HG03354 (cell line): ENCODE measurements at regions not wholly inside any gene's neighbourhood (a gene's known extent, or its start where the extent isn't known, plus 50 kb on each side); places are given as distances from the start of the nearest gene placed in this dataset.
"Not testable (repeated sequence)": the region's sequence is repeated elsewhere in the genome, so short reads cannot be mapped to it uniquely, and the experiment has no call there.

Source experiments
- ATAC-seq: cut with Tn5 transposase; IDR thresholded peaks from one replicate; pipeline ENCODE4 v1.9.1; 2021; ENCODE audit warnings: mild to moderate bottlenecking; ENCODE audit not compliant: unreplicated experiment, poor library complexity, severe bottlenecking

GRCh38 chr2:116891191-116891590 is 923.3 kb upstream of the DDX18 start:
- ATAC-seq = no peak

DNA sequence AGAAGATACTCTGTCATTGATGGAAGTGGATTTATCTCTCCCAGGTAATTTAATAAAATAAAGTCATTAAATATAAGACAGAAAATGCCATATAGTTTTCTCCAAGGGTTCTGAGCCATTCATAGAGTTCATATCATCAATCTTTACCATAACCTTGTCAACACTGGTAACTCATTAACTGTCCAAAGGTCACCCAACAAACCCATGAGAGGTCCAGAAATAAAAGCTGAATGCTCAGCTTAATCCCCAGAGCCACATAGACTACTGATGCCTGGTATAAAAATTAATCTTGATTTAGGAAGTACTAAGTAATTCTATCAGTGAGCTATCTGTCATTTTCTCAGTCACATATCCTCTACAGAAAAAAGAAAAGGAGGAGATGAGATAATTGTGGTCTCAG is 903.0 kb upstream of the DDX18 start:
- ATAC-seq = no peak

DNA sequence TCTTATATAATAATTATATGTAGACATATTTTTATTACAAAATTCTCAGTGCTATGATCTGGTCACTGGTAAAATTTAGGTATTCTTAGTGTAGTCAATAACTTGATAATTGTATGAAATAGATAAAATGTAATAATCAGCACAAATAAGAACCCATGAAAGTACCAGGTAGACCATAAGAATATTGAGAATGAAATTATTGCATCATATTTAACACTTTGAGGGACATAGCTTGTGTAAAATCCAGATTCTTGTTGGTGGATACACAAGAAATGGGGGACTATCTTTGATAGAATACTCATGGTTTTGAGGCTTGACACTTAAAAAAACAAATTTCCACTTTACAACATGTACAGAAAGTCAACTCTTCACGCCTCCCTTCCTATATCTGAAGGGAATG is 898.8 kb upstream of the DDX18 start:
- ATAC-seq = no peak

GRCh38 chr2:116917196-116917595 is 897.3 kb upstream of the DDX18 start:
- no peak for ATAC-seq

DNA sequence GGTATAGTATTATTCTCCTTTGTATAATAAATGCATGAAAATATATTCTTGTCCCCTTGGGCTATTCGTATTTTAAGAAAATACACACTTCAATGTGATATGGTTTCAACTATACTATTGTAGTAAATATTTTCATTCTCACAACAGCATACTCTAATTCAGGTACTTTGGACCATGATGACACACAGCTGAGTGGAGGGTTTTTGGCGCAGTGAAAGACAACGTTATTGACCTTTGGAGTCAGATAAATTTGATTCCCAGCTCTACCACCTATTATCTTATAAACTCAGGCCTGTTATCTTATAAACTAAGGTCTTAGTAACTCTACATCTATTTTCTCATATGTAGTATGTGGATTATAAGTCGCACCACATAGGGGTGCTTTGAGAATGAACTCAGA is 895.9 kb upstream of the DDX18 start:
- ATAC-seq = no peak

DNA sequence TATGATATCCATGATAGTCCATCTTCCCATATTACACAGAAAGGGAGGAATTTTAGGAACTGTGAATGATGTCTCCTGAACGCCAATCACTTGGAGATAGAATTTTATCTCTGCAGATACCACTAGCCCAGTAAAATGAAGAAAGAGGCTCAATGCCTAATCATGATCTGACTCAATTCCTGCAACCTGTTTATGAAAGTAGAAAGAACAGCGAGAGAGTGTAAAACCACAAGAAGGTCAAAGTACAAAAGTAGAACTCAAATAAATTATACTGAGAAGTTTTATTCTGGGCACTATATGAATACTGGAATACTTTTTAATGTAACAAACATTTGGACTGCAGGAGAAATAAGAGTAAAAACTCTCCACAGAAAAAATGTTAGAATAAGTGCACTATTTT is 892.1 kb upstream of the DDX18 start:
- no peak for ATAC-seq

DNA sequence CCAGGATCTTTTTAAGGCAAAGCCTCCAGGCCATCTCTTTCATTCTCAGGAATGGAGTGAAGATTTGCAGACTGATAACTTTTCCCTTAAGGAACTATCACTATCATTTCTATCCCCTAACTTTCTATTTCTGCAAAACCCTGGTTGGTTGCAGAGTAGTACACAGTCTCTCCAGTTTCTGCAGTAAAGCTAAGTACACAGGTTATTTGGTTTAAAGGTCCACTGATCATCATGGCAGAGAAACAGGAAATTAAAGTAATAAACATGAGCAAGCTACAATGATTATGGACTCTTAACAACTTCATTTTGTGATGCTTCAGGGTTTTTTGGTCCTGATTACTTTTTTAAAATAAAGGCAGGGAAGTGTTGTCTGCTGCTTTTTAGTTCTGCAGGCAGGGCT is 890.0 kb upstream of the DDX18 start:
- no peak for ATAC-seq

GRCh38 chr2:116935097-116935814 is 879.2 kb upstream of the DDX18 start:
- ATAC-seq = no peak

DNA sequence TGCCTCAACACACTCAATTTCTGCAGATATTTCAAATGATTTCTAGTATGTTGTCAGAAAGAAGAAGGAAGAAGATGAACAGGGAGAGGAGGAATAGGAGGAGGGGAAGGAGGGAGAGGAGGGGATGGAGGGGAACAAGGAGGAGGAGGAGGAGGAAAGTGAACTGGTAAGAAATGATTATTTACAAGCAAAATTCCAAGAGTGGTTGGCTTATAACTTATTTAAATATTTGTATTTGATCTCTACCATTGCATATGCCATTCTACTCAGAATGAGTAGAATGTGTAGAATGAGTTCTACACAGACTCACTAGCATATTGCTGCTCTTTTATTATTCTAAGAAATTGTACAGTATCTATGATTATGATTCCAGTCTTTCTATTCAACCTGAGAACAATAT is 866.2 kb upstream of the DDX18 start:
- ATAC-seq = no peak

GRCh38 chr2:116949249-116949648 is 865.2 kb upstream of the DDX18 start:
- ATAC-seq = no peak

DNA sequence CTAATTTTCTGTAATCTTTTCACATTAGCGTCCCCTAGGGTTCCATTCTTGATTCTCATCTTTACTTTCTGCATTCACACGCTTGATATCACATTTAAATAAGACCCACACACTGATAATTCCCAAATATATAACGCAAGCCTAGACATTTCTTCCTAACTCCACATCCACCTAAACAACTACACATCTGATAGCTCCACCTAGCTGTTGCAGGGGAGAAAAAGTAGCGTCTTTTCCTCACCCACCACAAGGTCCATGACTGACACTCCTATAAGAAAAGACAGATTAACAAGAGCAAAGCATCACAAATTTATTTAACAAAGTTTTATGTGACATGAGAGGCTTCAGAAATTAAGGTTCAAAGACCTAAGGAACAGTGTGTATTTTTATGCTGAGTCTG is 862.2 kb upstream of the DDX18 start:
- ATAC-seq = no peak

- no peak for ATAC-seq
These were observed 858.8 kb upstream of the DDX18 start for GRCh38 chr2:116955646-116956045.

DNA sequence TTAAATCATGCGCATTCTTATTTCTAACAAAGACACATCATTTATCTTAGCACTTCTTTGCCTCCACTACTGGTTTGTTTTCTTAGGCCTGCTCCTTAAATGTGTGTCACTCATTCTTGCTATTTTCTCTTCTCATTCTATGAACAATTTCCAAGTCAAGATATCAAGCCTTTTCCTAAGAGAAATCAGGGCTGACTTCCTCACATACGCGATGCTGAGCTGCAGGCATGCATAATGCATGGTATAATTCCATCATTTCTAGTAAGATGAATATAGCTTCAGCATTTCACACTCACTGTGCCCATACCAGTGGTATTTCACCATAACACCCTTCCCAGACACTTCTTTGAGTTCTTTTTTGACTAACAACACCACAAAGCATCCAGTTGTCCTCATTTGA is 838.9 kb upstream of the DDX18 start:
- no peak for ATAC-seq

DNA sequence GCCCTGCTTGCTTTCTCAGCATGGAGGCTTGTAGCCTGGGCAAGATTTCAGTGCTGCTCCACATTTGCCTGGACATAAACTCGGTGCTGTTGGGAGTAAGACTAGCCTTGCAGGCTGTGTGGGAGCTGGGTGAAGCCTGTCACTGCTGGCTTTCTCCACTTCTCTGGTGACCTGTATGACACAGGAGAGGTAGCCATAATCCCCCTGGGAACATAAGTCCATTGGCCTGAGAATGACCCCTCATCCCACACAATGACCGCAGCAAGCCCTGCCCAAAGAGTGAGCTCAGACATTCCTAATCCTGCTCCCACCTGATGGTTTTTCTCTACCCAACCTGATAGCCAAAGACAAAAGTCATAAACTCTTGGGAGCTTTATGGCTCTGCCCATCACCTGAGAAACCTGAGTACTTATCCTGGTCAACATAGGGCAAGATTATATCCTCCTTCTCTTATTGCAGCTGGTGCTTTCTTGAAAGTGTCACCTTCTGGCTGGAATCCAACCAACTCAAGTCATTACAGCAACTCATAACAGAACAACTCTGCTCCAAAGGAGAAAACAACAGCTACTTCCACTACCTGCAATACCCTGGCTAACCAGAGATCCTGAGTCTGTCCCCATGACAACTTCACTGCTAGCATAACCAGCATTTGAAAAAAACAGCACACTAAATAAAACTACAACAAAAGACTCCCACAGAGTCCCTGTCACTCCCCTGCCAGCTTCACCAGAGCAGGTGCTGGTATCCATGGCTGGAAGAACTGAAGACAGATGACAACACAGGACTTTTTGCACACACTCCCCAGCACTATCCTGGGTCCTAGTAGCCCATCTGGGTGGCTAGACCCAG is 834.4 kb upstream of the DDX18 start:
- ATAC-seq = no peak

DNA sequence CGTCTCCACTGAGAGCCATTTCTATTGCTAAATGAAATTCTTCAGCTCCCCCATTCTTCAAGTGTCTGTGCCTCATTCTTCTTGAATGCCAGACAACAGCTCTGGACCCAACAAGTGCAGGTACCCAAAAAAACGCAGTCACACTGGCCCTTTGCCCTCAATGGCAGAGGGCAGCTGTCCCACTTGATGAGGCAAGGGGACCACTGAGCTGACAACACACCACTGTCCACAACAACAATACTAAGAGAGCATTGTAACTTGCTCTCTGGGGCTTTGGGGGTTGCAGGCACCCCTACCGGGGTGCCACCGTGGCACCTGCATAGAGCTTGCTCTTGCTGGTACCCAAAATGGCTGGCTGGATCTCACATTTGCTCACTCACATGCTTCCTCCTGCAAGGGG is 827.0 kb upstream of the DDX18 start:
- no peak for ATAC-seq

DNA sequence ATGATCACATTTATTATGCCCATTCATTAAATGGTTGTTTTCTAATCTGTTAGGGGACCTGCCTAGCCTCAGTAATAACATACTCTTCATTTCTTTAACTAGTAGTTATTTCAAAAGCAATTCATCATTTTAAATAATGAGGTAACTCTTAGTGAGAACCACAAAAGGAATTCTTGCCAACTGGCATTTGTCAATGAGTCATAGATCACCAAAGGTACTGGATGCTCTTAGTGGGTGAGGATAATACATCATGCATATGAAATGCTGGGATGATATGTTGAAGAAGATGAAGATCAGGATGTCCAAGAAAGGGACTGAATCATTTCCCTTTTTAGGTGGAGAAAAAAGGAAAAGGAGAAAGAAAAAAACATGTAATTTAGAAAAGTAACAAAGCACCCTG is 826.2 kb upstream of the DDX18 start:
- no peak for ATAC-seq

GRCh38 chr2:117019357-117019756 is 795.1 kb upstream of the DDX18 start:
- ATAC-seq = no peak

- ATAC-seq = no peak
These were observed 786.8 kb upstream of the DDX18 start for GRCh38 chr2:117027646-117028045.

- not testable (repeated sequence) for ATAC-seq
These were observed 785.8 kb upstream of the DDX18 start for GRCh38 chr2:117028708-117029107.

GRCh38 chr2:117055499-117056375 is 758.8 kb upstream of the DDX18 start:
- ATAC-seq = no peak
